ENCODE measurements at regions not wholly inside any gene's neighbourhood (a gene's known extent, or its start where the extent isn't known, plus 50 kb on each side); places are given as distances from the start of the nearest gene placed in this dataset.

- 0 out of 5 replicates have a peak, but pooled peaks cover 0 to 8% of the 10 kb centered on the region in 2 experiments for H3K27me3 ChIP-seq (ENCODE audit: control insufficient read depth in 1 of 2, insufficient read depth in 2 of 2, low read length in 2 of 2)
- intact Hi-C loops (cut with micrococcal nuclease; ENCODE audit: unreplicated experiment) (no loop called here), in situ Hi-C loops (cut with HindIII; ENCODE audit: extremely low pct_ligation_motif_present, low pct_unique_long_range_greater_than_20kb) (no loop called here)
- no peak for DNase-seq (ENCODE audit: low spot score)
- BruUV-seq (replicated peaks) = no TSS peak
- no peak for FAIRE-seq
- H4K20me1 ChIP-seq (ENCODE audit: insufficient read depth, low read length) = no peaks in the 10 kb centered on the region
- no peak overlapping the region for H3K4me2 ChIP-seq (ENCODE audit: low read depth, low read length)
- H3K9me3 ChIP-seq (ENCODE audit: low read length) = no peaks in the 10 kb centered on the region
- no peak overlapping the region for H2AFZ ChIP-seq (ENCODE audit: low read length)
- ChIA-PET POLR2A (no interaction called here), CTCF (ENCODE audit: low intra/inter-chr PET ratio, low total read pairs) (no interaction called here)
- H3K36me3 ChIP-seq (replicated peaks in 1 of 2; ENCODE audit: control insufficient read depth in 1 of 2, insufficient read depth in 2 of 2, low read length in 2 of 2) = no peaks in the 10 kb centered on the region
- H3K4me1 ChIP-seq (ENCODE audit: insufficient read depth, low read length) = no peaks in the 10 kb centered on the region
- ATAC-seq = no peak
- no peaks in the 10 kb centered on the region for H3K79me2 ChIP-seq (ENCODE audit: insufficient read depth, low read length)
- 4% methylated on average over 2 of the region's 2 CpGs for WGBS (ENCODE audit: low lambda C conversion rate)
- no peak overlapping the region for H3K27ac ChIP-seq (ENCODE audit: extremely low read length, insufficient read depth, low read length)
- no peak overlapping the region for H3K9ac ChIP-seq (ENCODE audit: insufficient read depth, low read depth, low read length)
- H3K4me3 ChIP-seq (replicated peaks in 1 of 3; ENCODE audit: insufficient read depth in 1 of 3, low read depth in 2 of 3, low read length in 3 of 3) = no peak overlapping the region
- TF ChIP-seq SAP130 (CRISPR knock-in tag; IDR thresholded peaks at IDR 0.05; ENCODE audit: low read depth) (no peak), MAZ (IDR thresholded peaks at IDR 0.05; ENCODE audit: borderline replicate concordance, low read depth, low read length) (no peak), MAZ (CRISPR knock-in tag; IDR thresholded peaks at IDR 0.05; ENCODE audit: low read depth) (no peak), ZFP36 (IDR thresholded peaks at IDR 0.05; ENCODE audit: borderline replicate concordance, low read depth, low read length, partially characterized antibody) (no peak), MLXIP (CRISPR knock-in tag; IDR thresholded peaks at IDR 0.05; ENCODE audit: borderline replicate concordance) (no peak), ARNT (IDR thresholded peaks at IDR 0.05) (no peak), ZNF280D (CRISPR knock-in tag; IDR thresholded peaks at IDR 0.05) (no peak), MAFF (IDR thresholded peaks at IDR 0.05; ENCODE audit: low read depth, low read length) (no peak), RAD21 (CRISPR knock-in tag; IDR thresholded peaks at IDR 0.05) (no peak), ZIK1 (CRISPR knock-in tag; IDR thresholded peaks at IDR 0.05; ENCODE audit: borderline replicate concordance, low read depth) (no peak), NCOA2 (CRISPR knock-in tag; IDR thresholded peaks at IDR 0.05) (no peak), ZNF326 (CRISPR knock-in tag; IDR thresholded peaks at IDR 0.05; ENCODE audit: borderline replicate concordance) (no peak)
- TF ChIP-seq, protein P1, sequence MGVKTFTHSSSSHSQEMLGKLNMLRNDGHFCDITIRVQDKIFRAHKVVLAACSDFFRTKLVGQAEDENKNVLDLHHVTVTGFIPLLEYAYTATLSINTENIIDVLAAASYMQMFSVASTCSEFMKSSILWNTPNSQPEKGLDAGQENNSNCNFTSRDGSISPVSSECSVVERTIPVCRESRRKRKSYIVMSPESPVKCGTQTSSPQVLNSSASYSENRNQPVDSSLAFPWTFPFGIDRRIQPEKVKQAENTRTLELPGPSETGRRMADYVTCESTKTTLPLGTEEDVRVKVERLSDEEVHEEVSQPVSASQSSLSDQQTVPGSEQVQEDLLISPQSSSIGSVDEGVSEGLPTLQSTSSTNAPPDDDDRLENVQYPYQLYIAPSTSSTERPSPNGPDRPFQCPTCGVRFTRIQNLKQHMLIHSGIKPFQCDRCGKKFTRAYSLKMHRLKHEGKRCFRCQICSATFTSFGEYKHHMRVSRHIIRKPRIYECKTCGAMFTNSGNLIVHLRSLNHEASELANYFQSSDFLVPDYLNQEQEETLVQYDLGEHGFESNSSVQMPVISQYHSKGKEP (CRISPR knock-in tag; IDR thresholded peaks at IDR 0.05) = no peak
These were observed 91.6 kb upstream of the NR4A3 start for GRCh38 chr9:99730062-99730461.
